ENCODE measurements at regions not wholly inside any gene's neighbourhood (a gene's known extent, or its start where the extent isn't known, plus 50 kb on each side); places are given as distances from the start of the nearest gene placed in this dataset.
"Not testable (repeated sequence)": the region's sequence is repeated elsewhere in the genome, so short reads cannot be mapped to it uniquely, and the experiment has no call there.

GRCh38 chr7:155397758-155398714 is 59.9 kb upstream of the EN2 start:
- DNase-seq: not testable (repeated sequence)

GRCh38 chr7:155398944-155399343 is 59.0 kb upstream of the EN2 start:
- no peak for DNase-seq

- no peak for DNase-seq
Observed at GRCh38 chr7:155399577-155399976, 58.4 kb upstream of the EN2 start.

GRCh38 chr7:155401231-155401630 is 56.7 kb upstream of the EN2 start:
- no peak for DNase-seq

GRCh38 chr7:155401884-155402283 is 56.0 kb upstream of the EN2 start:
- no peak for DNase-seq

GRCh38 chr7:155402941-155403340 is 55.0 kb upstream of the EN2 start:
- DNase-seq: no peak

- DNase-seq: no peak
Observed at GRCh38 chr7:155404976-155405375, 53.0 kb upstream of the EN2 start.

GRCh38 chr7:155405399-155406318 is 52.3 kb upstream of the EN2 start:
- no peak for DNase-seq

GRCh38 chr7:155407799-155408198 is 50.1 kb upstream of the EN2 start:
- DNase-seq: no peak

Data from NCI-H774 (cell line).